ENCODE measurements at regions not wholly inside any gene's neighbourhood (a gene's known extent, or its start where the extent isn't known, plus 50 kb on each side); places are given as distances from the start of the nearest gene placed in this dataset.
"Not testable (repeated sequence)": the region's sequence is repeated elsewhere in the genome, so short reads cannot be mapped to it uniquely, and the experiment has no call there.

DNA sequence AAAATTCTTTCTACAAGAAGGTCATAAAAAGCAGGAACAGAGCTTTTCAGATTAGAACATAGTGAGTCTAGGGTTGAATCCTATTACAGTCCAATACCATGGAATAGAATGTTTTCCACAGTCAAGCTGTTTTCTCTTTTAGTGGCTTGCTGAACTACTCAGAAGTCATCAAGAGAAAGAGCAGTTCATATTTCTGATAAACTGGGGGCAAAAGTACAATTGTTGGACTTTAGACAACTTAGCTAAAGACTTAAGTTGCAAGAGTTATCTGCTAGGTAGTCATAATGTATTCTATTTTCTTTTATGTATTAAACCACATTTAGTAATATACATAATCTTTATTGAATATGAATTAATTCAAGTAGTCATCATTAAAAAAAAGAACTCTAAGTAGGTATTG is 233.1 kb upstream of the GRIA1 start:
- no peak for ATAC-seq (ENCODE audit: low FRiP score in 2 of 2)
- no peak overlapping the region for H3K27ac ChIP-seq
- H3K36me3 ChIP-seq: no peaks in the 10 kb centered on the region
- H3K4me3 ChIP-seq: no peak overlapping the region
- H3K9me3 ChIP-seq: peaks cover 0 to 4% (median 0%) of the 10 kb centered on the region in 4 donors
- no peaks in the 10 kb centered on the region for H3K27me3 ChIP-seq
- DNase-seq: no peak
- H3K4me1 ChIP-seq: no peaks in the 10 kb centered on the region
- TF ChIP-seq, protein P1, sequence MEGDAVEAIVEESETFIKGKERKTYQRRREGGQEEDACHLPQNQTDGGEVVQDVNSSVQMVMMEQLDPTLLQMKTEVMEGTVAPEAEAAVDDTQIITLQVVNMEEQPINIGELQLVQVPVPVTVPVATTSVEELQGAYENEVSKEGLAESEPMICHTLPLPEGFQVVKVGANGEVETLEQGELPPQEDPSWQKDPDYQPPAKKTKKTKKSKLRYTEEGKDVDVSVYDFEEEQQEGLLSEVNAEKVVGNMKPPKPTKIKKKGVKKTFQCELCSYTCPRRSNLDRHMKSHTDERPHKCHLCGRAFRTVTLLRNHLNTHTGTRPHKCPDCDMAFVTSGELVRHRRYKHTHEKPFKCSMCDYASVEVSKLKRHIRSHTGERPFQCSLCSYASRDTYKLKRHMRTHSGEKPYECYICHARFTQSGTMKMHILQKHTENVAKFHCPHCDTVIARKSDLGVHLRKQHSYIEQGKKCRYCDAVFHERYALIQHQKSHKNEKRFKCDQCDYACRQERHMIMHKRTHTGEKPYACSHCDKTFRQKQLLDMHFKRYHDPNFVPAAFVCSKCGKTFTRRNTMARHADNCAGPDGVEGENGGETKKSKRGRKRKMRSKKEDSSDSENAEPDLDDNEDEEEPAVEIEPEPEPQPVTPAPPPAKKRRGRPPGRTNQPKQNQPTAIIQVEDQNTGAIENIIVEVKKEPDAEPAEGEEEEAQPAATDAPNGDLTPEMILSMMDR (IDR thresholded peaks at IDR 0.05): no peak
- TF ChIP-seq POLR2AphosphoS5 (IDR thresholded peaks at IDR 0.05): no peak
- TF ChIP-seq POLR2A (IDR thresholded peaks at IDR 0.05): no peak
- no peak for TF ChIP-seq EP300 (IDR thresholded peaks at IDR 0.05)

DNA sequence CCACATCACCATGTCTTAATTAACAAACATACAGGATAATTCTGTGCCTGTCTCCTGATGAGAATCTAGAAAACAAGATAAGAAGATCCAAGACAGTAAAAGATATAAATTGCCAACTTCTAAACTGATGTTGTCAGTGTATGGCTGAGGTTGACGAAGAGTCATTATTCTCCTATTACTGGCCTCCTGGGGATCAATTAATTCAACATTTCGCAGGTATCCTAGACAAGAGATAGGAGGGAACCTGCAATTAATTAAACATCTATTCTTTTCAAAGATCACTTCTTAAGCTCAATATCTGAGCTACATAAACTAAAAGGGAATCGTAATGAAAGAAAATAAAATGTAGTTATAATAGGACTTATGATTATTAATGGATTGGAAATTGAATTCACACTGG is 232.0 kb upstream of the GRIA1 start:
- Histone ChIP-seq H3K27me3 (no peaks in the 10 kb centered on the region), H3K4me1 (no peaks in the 10 kb centered on the region), H3K36me3 (no peaks in the 10 kb centered on the region), H3K9me3 (peaks cover 0 to 4% (median 0%) of the 10 kb centered on the region in 4 donors), H3K4me3 (no peak overlapping the region), H3K27ac (no peak overlapping the region)
- WGBS, 2 donors: 51 to 84% methylated on average over 3 of the region's 3 CpGs
- TF ChIP-seq POLR2AphosphoS5 (IDR thresholded peaks at IDR 0.05): no peak
- TF ChIP-seq, protein P1 (IDR thresholded peaks at IDR 0.05): no peak
- no peak for TF ChIP-seq POLR2A (IDR thresholded peaks at IDR 0.05)
- no peak for TF ChIP-seq EP300 (IDR thresholded peaks at IDR 0.05)
- ATAC-seq (ENCODE audit: low FRiP score in 2 of 2) (no peak), DNase-seq (no peak)

DNA sequence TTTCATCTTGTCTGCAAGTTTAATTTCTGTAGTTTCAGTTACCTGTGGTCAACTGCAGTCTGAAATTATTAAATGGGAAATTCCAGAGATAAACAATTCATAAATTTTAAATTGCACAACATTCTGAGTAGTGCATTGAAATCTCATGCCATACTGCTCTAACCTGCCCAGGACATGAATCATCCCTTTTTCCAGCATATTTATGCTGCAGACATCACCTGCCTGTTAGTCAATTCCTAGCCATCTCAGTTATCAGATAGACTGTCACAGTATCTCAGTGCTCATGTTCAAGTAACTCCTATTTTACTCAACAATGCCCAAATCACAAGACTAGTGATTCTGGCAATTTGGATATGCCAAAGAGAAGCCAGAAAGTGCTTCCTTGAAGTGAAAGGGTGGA is 223.0 kb upstream of the GRIA1 start:
- Histone ChIP-seq H3K36me3 (no peaks in the 10 kb centered on the region), H3K4me3 (no peak overlapping the region), H3K9me3 (no peaks in the 10 kb centered on the region), H3K27me3 (no peaks in the 10 kb centered on the region), H3K27ac (no peak overlapping the region), H3K4me1 (no peaks in the 10 kb centered on the region)
- TF ChIP-seq POLR2A (IDR thresholded peaks at IDR 0.05) (no peak), POLR2AphosphoS5 (IDR thresholded peaks at IDR 0.05) (no peak), EP300 (IDR thresholded peaks at IDR 0.05) (no peak)
- TF ChIP-seq, protein P1 (IDR thresholded peaks at IDR 0.05): no peak
- ATAC-seq (ENCODE audit: low FRiP score in 2 of 2) (no peak), DNase-seq (no peak)

DNA sequence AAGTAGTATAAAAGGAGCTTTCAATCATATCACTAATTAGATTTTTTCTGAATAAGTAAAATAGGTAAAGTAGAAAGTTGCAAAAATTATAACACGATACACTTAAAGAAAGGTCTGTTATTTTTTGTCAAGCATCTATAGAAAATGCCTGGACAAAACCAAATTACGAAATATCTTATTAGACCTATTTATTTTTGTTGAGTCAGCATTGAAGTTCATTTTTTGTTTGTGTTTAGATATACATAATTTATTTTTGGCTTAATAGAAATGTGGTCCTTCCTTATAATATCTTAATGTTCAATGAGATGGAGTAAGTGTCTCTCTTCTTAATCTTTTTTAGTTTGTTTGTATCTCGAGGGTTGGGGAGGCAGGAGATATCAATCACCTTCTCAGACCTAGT is 214.8 kb upstream of the GRIA1 start:
- Histone ChIP-seq H3K27ac (no peak overlapping the region), H3K4me3 (no peak overlapping the region), H3K36me3 (no peaks in the 10 kb centered on the region), H3K27me3 (no peaks in the 10 kb centered on the region), H3K9me3 (no peaks in the 10 kb centered on the region), H3K4me1 (no peaks in the 10 kb centered on the region)
- WGBS, 2 donors: 46 to 47% methylated on average over 3 of the region's 3 CpGs
- no peak for DNase-seq
- no peak for ATAC-seq (ENCODE audit: low FRiP score in 2 of 2)
- TF ChIP-seq, protein P1 (IDR thresholded peaks at IDR 0.05): no peak
- TF ChIP-seq POLR2A (IDR thresholded peaks at IDR 0.05): no peak
- no peak for TF ChIP-seq EP300 (IDR thresholded peaks at IDR 0.05)
- no peak for TF ChIP-seq POLR2AphosphoS5 (IDR thresholded peaks at IDR 0.05)

DNA sequence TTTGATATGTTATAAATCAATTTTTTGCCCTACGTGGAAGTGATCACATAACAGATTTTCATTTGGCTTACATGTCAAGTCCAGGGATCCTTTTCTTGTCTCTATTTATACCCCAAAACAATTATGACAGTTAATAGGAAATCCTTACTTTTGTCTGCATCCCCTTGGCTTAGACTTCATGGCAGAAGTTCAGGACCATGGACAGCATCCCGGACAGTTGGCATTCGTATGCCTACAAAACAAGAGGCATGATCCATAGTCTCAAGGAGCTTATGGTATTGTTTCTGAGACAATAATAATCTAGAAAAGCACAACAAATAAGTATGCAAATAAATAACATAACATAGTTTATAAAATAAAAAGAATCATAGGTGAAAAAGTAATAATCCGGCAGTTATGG is 214.3 kb upstream of the GRIA1 start:
- H3K9me3 ChIP-seq: no peaks in the 10 kb centered on the region
- 44 to 56% methylated on average over 4 of the region's 4 CpGs for WGBS, 2 donors
- H3K27me3 ChIP-seq: no peaks in the 10 kb centered on the region
- H3K4me3 ChIP-seq: no peak overlapping the region
- H3K36me3 ChIP-seq: no peaks in the 10 kb centered on the region
- H3K4me1 ChIP-seq: no peaks in the 10 kb centered on the region
- DNase-seq (no peak), ATAC-seq (ENCODE audit: low FRiP score in 2 of 2) (no peak)
- no peak overlapping the region for H3K27ac ChIP-seq
- TF ChIP-seq, protein P1 (IDR thresholded peaks at IDR 0.05): no peak
- no peak for TF ChIP-seq POLR2AphosphoS5 (IDR thresholded peaks at IDR 0.05)
- no peak for TF ChIP-seq EP300 (IDR thresholded peaks at IDR 0.05)
- no peak for TF ChIP-seq POLR2A (IDR thresholded peaks at IDR 0.05)

DNA sequence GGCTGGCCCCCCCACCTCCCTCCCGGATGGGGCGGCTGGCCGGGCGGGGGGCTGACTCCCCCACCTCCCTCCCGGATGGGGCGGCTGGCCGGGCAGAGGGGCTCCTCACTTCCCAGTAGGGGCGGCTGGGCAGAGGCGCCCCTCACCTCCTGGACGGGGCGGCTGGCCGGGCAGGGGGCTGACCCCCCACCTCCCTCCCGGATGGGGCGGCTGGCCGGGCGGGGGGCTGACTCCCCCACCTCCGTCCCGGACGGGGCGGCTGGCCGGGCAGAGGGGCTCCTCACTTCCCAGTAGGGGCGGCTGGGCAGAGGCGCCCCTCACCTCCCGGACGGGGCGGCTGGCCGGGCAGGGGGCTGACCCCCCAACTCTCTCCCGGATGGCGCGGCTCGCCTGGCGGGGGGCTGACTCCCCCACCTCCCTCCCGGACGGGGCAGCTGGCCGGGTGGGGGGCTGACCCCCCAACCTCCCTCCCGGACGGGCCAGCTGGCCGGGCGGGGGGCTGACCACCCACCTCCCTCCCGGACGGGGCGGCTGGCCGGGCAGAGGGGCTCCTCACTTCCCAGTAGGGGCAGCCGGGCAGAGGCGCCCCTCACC is 194.1 kb upstream of the GRIA1 start:
- H3K36me3 ChIP-seq; H3K27me3 ChIP-seq; H3K4me3 ChIP-seq; H3K27ac ChIP-seq; H3K4me1 ChIP-seq; ATAC-seq (ENCODE audit: low FRiP score in 2 of 2); H3K9me3 ChIP-seq: not testable (repeated sequence)
- DNase-seq: peak in 1 of 2 donors; percentile 57
- whole genome bisulfite sequencing, 2 donors: 94% methylated on average over 11 of the region's 45 CpGs; no CpG with 5 or more reads in 1 of the 2 donors

Measured in upper lobe of left lung (tissue), 6 donors.